OCI-LY1 (cell line): ENCODE measurements at regions not wholly inside any gene's neighbourhood (a gene's known extent, or its start where the extent isn't known, plus 50 kb on each side); places are given as distances from the start of the nearest gene placed in this dataset.

Experiments used
- H2AFZ ChIP-seq: fragments of 200-600 bp; sonication (generic), shearing (Covaris generic); 2 replicates; pipeline ENCODE4 v1.6.0; 2014; ENCODE audit warnings: antibody characterized with exemption, mild to moderate bottlenecking, low read length
- H3F3A ChIP-seq: fragments of 200-600 bp; sonication (generic), shearing (Covaris generic); 2 replicates; pipeline ENCODE4 v1.6.0; 2014; ENCODE audit warnings: mild to moderate bottlenecking, antibody characterized with exemption, low read length, moderate library complexity; ENCODE audit not compliant: insufficient read depth
- H3K27ac ChIP-seq: fragments of 200-600 bp; sonication (generic); 2 replicates; pipeline ENCODE4 v1.5.1; 2014; ENCODE audit warnings: low read length, mixed run types, mild to moderate bottlenecking, low read depth; ENCODE audit not compliant: poor library complexity, severe bottlenecking
- H3K27me3 ChIP-seq: fragments of 200-600 bp; sonication (generic); 2 replicates; pipeline ENCODE4 v1.6.0; 2014; ENCODE audit warnings: antibody characterized with exemption, mild to moderate bottlenecking, low read length, moderate library complexity; ENCODE audit not compliant: insufficient read depth
- H3K36me3 ChIP-seq: fragments of 200-600 bp; sonication (generic); 2 replicates; pipeline ENCODE4 v1.6.1; 2014; ENCODE audit warnings: mild to moderate bottlenecking, antibody characterized with exemption, low read length, moderate library complexity, mixed read lengths; ENCODE audit not compliant: insufficient read depth
- H3K4me1 ChIP-seq: fragments of 200-600 bp; sonication (generic); 2 replicates; pipeline ENCODE4 v1.5.1; 2014; ENCODE audit warnings: mild to moderate bottlenecking, low read length, moderate library complexity; ENCODE audit not compliant: insufficient read depth, severe bottlenecking
- H3K4me2 ChIP-seq: fragments of 200-600 bp; sonication (generic), shearing (Covaris generic); 2 replicates; pipeline ENCODE4 v1.6.1; 2014; ENCODE audit warnings: low read length
- H3K4me3 ChIP-seq: fragments of 200-600 bp; sonication (generic); 2 replicates; pipeline ENCODE4 v1.5.1; 2014; ENCODE audit warnings: low read length, low read depth, mild to moderate bottlenecking, mixed read lengths; ENCODE audit not compliant: poor library complexity, severe bottlenecking
- H3K79me2 ChIP-seq: fragments of 200-600 bp; shearing (Covaris generic); 2 replicates; pipeline ENCODE4 v1.6.1; 2016; ENCODE audit warnings: mixed run types, low read length, mixed read lengths; ENCODE audit not compliant: insufficient read depth
- H3K9ac ChIP-seq: fragments of 200-600 bp; sonication (generic), shearing (Covaris generic); 2 replicates; pipeline ENCODE4 v1.6.1; 2014; ENCODE audit warnings: mild to moderate bottlenecking, low read length, mixed read lengths
- H3K9me2 ChIP-seq: fragments of 200-600 bp; sonication (generic), shearing (Covaris generic); 2 replicates; pipeline ENCODE4 v1.6.1; 2014; ENCODE audit warnings: low read depth, mild to moderate bottlenecking, low read length, mixed read lengths
- H3K9me3 ChIP-seq: fragments of 200-600 bp; shearing (Covaris generic); 2 replicates; pipeline ENCODE4 v1.6.1; 2014; ENCODE audit warnings: low read length, mixed read lengths
- H4K20me1 ChIP-seq: fragments of 200-600 bp; sonication (generic), shearing (Covaris generic); 2 replicates; pipeline ENCODE4 v1.6.0; 2016; ENCODE audit warnings: mild to moderate bottlenecking, low read length; ENCODE audit not compliant: insufficient read depth
- EZH2 ChIP-seq: fragments of 200-600 bp; sonication (generic), shearing (Covaris generic); IDR thresholded peaks from 2 replicates; pipeline ENCODE4 v1.8.0; 2017; ENCODE audit warnings: borderline replicate concordance, mixed run types, mild to moderate bottlenecking, antibody characterized with exemption, low read length, moderate library complexity, mixed read lengths
- TF ChIP-seq, protein P1 (sequence below): fragments of 200-600 bp; sonication (generic), shearing (Covaris generic); IDR thresholded peaks from 2 replicates; pipeline ENCODE4 v1.5.1; 2017; ENCODE audit warnings: mild to moderate bottlenecking, antibody characterized with exemption, low read length, moderate library complexity, mixed read lengths

DNA sequence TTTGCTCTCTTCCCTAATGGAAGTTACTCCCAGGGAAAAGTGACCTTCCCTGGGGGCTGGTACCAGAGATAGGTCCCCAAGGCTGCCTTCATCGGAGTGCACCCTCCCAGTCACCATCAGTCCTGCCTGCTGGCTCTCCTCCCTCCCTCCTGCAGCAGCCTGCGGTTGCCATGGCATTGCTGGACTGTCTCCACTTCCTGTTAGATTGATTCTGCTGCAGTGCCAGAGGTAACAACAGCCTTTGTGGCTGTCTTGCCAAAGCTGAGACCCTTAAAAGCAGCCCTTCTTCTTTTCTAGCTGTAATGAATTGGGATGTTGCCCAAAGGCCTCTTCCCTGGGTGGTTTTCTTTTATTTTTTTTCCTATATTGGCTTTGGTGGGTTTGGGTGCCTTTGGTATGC is 78.1 kb upstream of the PRLR start:
- Histone ChIP-seq H4K20me1 (no peaks in the 10 kb centered on the region), H3K4me1 (peaks cover 4% of the 10 kb centered on the region), H3K9ac (no peak overlapping the region), H3K4me3 (no peak overlapping the region), H3K9me2 (no peaks in the 10 kb centered on the region), H3K79me2 (no peaks in the 10 kb centered on the region), H3K9me3 (no peaks in the 10 kb centered on the region), H3K27me3 (no peaks in the 10 kb centered on the region), H3K27ac (no peak overlapping the region), H3K4me2 (no peak overlapping the region), H3F3A (no peaks in the 10 kb centered on the region), H2AFZ (no peak overlapping the region), H3K36me3 (no peaks in the 10 kb centered on the region)
- TF ChIP-seq EZH2 = no peak
- TF ChIP-seq, protein P1, sequence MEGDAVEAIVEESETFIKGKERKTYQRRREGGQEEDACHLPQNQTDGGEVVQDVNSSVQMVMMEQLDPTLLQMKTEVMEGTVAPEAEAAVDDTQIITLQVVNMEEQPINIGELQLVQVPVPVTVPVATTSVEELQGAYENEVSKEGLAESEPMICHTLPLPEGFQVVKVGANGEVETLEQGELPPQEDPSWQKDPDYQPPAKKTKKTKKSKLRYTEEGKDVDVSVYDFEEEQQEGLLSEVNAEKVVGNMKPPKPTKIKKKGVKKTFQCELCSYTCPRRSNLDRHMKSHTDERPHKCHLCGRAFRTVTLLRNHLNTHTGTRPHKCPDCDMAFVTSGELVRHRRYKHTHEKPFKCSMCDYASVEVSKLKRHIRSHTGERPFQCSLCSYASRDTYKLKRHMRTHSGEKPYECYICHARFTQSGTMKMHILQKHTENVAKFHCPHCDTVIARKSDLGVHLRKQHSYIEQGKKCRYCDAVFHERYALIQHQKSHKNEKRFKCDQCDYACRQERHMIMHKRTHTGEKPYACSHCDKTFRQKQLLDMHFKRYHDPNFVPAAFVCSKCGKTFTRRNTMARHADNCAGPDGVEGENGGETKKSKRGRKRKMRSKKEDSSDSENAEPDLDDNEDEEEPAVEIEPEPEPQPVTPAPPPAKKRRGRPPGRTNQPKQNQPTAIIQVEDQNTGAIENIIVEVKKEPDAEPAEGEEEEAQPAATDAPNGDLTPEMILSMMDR = no peak

DNA sequence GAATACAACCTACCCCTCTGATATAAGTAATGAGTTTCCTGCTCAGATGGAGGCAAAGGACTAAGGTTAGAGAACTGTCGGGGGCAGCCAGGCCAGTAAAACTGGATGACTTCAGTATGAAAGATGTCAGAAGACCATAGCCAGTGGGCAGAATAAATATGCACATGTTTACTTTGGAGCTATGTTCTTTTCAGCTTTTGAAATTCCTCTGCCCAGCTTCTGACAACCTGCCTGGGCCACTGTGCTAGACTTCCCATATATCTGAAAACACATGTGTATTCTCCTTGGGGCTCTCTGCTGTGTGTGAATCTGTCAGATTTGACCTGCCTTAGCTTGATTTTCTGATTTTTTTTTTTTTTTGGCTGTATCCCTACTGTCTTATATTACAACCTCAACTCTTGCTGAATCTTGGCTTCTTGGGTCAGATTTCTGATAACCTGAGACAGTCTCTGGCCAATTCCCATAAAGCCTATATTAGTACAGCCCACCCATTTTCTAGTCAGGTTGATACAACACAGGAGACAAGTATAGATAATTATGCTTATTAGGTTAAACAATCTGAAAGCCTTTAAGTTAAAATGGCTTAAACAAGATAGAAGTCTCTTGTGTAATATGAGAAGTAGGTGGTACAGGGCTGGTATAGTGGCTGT is 76.6 kb upstream of the PRLR start:
- H3K9me2 ChIP-seq = no peaks in the 10 kb centered on the region
- no peaks in the 10 kb centered on the region for H3K36me3 ChIP-seq
- no peaks in the 10 kb centered on the region for H3K79me2 ChIP-seq
- H2AFZ ChIP-seq = no peak overlapping the region
- H3K4me3 ChIP-seq = no peak overlapping the region
- no peaks in the 10 kb centered on the region for H3F3A ChIP-seq
- TF ChIP-seq, protein P1 = no peak
- TF ChIP-seq EZH2 = no peak
- H3K9ac ChIP-seq = no peak overlapping the region
- no peak overlapping the region for H3K27ac ChIP-seq
- no peak overlapping the region for H3K4me2 ChIP-seq
- no peaks in the 10 kb centered on the region for H3K27me3 ChIP-seq
- no peaks in the 10 kb centered on the region for H4K20me1 ChIP-seq
- H3K4me1 ChIP-seq = peaks cover 4% of the 10 kb centered on the region
- H3K9me3 ChIP-seq = no peaks in the 10 kb centered on the region

DNA sequence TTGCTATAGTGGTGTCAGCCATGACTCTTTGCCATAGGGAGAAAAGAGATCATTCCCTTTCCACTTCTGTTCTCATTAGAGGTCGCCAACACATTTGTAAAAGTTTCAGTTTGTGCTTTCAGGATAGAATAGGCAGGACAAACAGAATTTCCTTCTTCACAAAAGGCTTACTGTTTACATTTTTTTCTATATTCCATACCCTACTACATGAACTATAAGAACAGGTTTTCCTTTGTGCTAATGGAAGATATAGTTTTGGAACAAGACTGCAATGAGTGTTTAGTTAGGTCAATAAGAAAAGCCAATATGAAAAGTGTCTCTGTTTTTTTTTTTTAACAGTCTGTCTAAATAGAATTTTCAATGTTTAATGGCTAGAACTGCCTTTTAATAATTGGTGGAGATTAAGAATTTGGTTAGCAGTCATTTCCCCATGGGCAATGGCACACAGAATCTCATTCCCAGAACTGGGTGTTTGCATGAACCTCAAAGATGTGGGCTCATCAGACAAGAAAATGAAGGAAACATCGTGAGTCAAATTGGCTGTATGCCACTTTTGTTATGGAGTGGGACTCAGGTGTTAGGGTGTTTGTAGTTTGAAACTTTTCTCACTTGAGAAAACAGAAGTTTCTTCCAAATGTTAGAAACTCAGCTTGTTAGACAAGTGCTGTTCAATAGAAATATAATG is 75.2 kb upstream of the PRLR start:
- no peaks in the 10 kb centered on the region for H3K27me3 ChIP-seq
- TF ChIP-seq, protein P1 = no peak
- no peak for TF ChIP-seq EZH2
- H3F3A ChIP-seq = no peaks in the 10 kb centered on the region
- no peak overlapping the region for H3K27ac ChIP-seq
- no peak overlapping the region for H3K4me3 ChIP-seq
- no peaks in the 10 kb centered on the region for H4K20me1 ChIP-seq
- no peak overlapping the region for H3K4me2 ChIP-seq
- H3K79me2 ChIP-seq = no peaks in the 10 kb centered on the region
- H2AFZ ChIP-seq = no peak overlapping the region
- no peak overlapping the region for H3K9ac ChIP-seq
- H3K9me2 ChIP-seq = no peaks in the 10 kb centered on the region
- H3K4me1 ChIP-seq = peaks cover 4% of the 10 kb centered on the region
- H3K9me3 ChIP-seq = no peaks in the 10 kb centered on the region
- H3K36me3 ChIP-seq = no peaks in the 10 kb centered on the region
